Natural killer cell (primary cell): ENCODE measurements at regions not wholly inside any gene's neighbourhood (a gene's known extent, or its start where the extent isn't known, plus 50 kb on each side); places are given as distances from the start of the nearest gene placed in this dataset.
"Not testable (repeated sequence)": the region's sequence is repeated elsewhere in the genome, so short reads cannot be mapped to it uniquely, and the experiment has no call there.

Source experiments
- ATAC-seq, 3 donors: fragments of 150-1000 bp in 2 of 3; fragments of 200-7000 bp in 1 of 3; cut with Tn5 transposase; 1 replicate in 1 of 3; 2 replicates in 2 of 3; pipeline ENCODE4 v1.10.0; 2021; ENCODE audit warnings: mild to moderate bottlenecking in 2 of 3, moderate library complexity in 2 of 3
- DNase-seq, 2 donors: peaks; one replicate each; pipeline versions ENCODE4 v3.0.0 to v3.0.0-alpha.2; 2013 to 2021; ENCODE audit warnings: mixed read lengths in 1 of 2
- H3K27ac ChIP-seq: one replicate; pipeline ENCODE4 v1.5.1; 2013; ENCODE audit warnings: mild to moderate bottlenecking, low read length
- H3K27me3 ChIP-seq: one replicate; pipeline ENCODE4 v1.6.1; 2013; ENCODE audit warnings: low read length; ENCODE audit not compliant: control insufficient read depth, insufficient read depth
- H3K36me3 ChIP-seq: one replicate; pipeline ENCODE4 v1.6.1; 2013; ENCODE audit warnings: low read length; ENCODE audit not compliant: control insufficient read depth, insufficient read depth
- H3K4me1 ChIP-seq: one replicate; pipeline ENCODE4 v1.6.1; 2013; ENCODE audit warnings: low read length; ENCODE audit not compliant: control insufficient read depth, insufficient read depth
- H3K4me3 ChIP-seq: one replicate; pipeline ENCODE4 v1.5.1; 2013; ENCODE audit warnings: low read length
- H3K9me3 ChIP-seq: one replicate; pipeline ENCODE4 v1.6.1; 2013; ENCODE audit warnings: low read length; ENCODE audit not compliant: control insufficient read depth, insufficient read depth
- H3K27ac Mint-ChIP-seq, 2 donors: one replicate each; pipeline ENCODE4 v1.8.0; 2022; ENCODE audit warnings: mild to moderate bottlenecking in 2 of 2, mixed read lengths in 2 of 2, moderate library complexity in 1 of 2
- H3K27me3 Mint-ChIP-seq, 2 donors: one replicate each; pipeline ENCODE4 v1.8.0; 2022; ENCODE audit warnings: low read depth in 2 of 2, mixed read lengths in 2 of 2
- H3K36me3 Mint-ChIP-seq: one replicate; pipeline ENCODE4 v1.8.0; 2022; ENCODE audit warnings: mixed read lengths
- H3K4me1 Mint-ChIP-seq, 2 donors: one replicate each; pipeline ENCODE4 v1.8.0; 2022; ENCODE audit warnings: mixed read lengths in 2 of 2
- H3K4me3 Mint-ChIP-seq: one replicate; pipeline ENCODE4 v1.8.0; 2022; ENCODE audit warnings: mild to moderate bottlenecking, moderate library complexity, mixed read lengths
- H3K9me3 Mint-ChIP-seq, 2 donors: one replicate each; pipeline ENCODE4 v1.8.0; 2022; ENCODE audit warnings: mixed read lengths in 2 of 2
- WGBS: methylation state at CpG from one replicate; pipeline ENCODE4 v1.1.7; 2013; ENCODE audit warnings: missing lambda C conversion rate; ENCODE audit not compliant: insufficient coverage; 5-methylcytosine and 5-hydroxymethylcytosine counted together
- intact Hi-C: fragments of 100-400 bp; cut with micrococcal nuclease; formaldehyde crosslinking; loops from one replicate; pipeline ENCODE4 v1.14.2; 2022
- TF ChIP-seq, protein P1 (sequence below): fragments of 200-600 bp; IDR thresholded peaks from one replicate; pipeline ENCODE4 v1.8.0; 2022; ENCODE audit warnings: antibody characterized with exemption

DNA sequence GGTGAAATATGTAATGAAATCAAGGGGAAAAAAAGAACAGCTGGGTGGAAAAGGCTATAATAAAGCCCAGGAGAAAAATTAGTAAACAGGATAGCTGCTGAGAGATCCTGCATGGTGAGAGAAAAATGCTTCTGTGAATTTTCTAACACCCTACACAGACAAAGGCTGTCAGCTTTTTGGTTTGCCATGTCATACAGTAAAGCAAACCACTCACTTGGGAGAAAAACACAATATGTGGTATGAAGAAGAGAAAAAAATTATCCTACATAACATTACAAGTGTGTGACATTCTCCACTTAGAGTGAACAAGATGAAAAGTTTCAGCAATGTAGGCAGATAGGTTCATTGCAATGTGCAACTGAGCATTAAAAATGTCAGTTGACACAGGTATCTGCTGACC is 133.6 kb downstream of the PLPPR4 start:
- DNase-seq, result no peak
- Histone ChIP-seq H3K27me3 (no peaks in the 10 kb centered on the region), H3K9me3 (no peaks in the 10 kb centered on the region), H3K4me3 (no peak overlapping the region), H3K4me1 (no peaks in the 10 kb centered on the region), H3K36me3 (no peaks in the 10 kb centered on the region), H3K27ac (no peak overlapping the region)
- intact Hi-C loops, result no loop called here
- Mint-ChIP-seq H3K9me3 (peaks cover 6 to 8% of the 10 kb centered on the region in 2 donors), H3K27ac (no peak overlapping the region), H3K4me3 (no peak overlapping the region), H3K27me3 (no peaks in the 10 kb centered on the region), H3K4me1 (no peaks in the 10 kb centered on the region), H3K36me3 (no peaks in the 10 kb centered on the region)
- TF ChIP-seq, protein P1, sequence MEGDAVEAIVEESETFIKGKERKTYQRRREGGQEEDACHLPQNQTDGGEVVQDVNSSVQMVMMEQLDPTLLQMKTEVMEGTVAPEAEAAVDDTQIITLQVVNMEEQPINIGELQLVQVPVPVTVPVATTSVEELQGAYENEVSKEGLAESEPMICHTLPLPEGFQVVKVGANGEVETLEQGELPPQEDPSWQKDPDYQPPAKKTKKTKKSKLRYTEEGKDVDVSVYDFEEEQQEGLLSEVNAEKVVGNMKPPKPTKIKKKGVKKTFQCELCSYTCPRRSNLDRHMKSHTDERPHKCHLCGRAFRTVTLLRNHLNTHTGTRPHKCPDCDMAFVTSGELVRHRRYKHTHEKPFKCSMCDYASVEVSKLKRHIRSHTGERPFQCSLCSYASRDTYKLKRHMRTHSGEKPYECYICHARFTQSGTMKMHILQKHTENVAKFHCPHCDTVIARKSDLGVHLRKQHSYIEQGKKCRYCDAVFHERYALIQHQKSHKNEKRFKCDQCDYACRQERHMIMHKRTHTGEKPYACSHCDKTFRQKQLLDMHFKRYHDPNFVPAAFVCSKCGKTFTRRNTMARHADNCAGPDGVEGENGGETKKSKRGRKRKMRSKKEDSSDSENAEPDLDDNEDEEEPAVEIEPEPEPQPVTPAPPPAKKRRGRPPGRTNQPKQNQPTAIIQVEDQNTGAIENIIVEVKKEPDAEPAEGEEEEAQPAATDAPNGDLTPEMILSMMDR, result no peak
- ATAC-seq, result no peak

DNA sequence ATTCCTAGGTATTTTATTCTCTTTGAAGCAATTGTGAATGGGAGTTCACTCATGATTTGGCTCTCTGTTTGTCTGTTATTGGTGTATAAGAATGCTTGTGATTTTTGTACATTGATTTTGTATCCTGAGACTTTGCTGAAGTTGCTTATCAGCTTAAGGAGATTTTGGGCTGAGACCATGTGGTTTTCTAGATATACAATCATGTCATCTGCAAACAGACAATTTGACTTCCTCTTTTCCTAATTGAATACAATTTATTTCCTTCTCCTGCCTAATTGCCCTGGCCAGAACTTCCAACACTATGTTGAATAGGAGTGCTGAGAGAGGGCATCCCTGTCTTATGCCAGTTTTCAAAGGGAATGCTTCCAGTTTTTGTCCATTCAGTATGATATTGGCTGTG is 137.3 kb downstream of the PLPPR4 start:
- H3K27me3 ChIP-seq, H3K27ac ChIP-seq, H3K36me3 ChIP-seq, H3K4me1 ChIP-seq, intact Hi-C loops, H3K27me3 Mint-ChIP-seq, DNase-seq, H3K4me1 Mint-ChIP-seq, H3K4me3 ChIP-seq, H3K36me3 Mint-ChIP-seq, H3K27ac Mint-ChIP-seq, H3K4me3 Mint-ChIP-seq, H3K9me3 ChIP-seq, ATAC-seq: not testable (repeated sequence)
- peaks cover 5 to 10% of the 10 kb centered on the region in 2 donors for H3K9me3 Mint-ChIP-seq

- H3K36me3 Mint-ChIP-seq, H3K4me3 ChIP-seq, H3K9me3 Mint-ChIP-seq, H3K27ac ChIP-seq, H3K36me3 ChIP-seq, H3K4me1 Mint-ChIP-seq, DNase-seq, ATAC-seq, intact Hi-C loops, H3K9me3 ChIP-seq, H3K27me3 Mint-ChIP-seq, H3K4me1 ChIP-seq, H3K27ac Mint-ChIP-seq, H3K4me3 Mint-ChIP-seq, H3K27me3 ChIP-seq: not testable (repeated sequence)
- WGBS, result 80% methylated on average over 2 of the region's 7 CpGs
These were observed 140.1 kb downstream of the PLPPR4 start for GRCh38 chr1:99404399-99404798.

DNA sequence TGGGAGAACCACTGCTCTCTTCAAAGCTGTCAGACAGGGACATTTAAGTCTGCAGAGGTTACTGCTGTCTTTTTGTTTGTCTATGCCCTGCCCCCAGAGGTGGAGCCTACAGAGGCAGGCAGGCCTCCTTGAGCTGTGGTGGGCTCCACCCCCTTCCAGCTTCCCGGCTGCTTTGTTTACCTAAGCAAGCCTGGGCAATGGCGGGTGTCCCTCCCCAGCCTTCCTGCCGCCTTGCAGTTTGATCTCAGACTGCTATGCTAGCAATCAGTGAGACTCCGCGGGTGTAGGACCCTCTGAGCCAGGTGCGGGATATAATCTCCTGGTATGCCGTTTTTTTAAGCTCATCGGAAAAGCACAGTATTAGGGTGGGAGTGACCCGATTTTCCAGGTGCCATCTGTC is 141.0 kb downstream of the PLPPR4 start:
- H3K27ac ChIP-seq, H3K36me3 ChIP-seq, H3K27ac Mint-ChIP-seq, DNase-seq, H3K4me1 Mint-ChIP-seq, H3K27me3 Mint-ChIP-seq, ATAC-seq, H3K4me3 ChIP-seq, H3K9me3 Mint-ChIP-seq, H3K4me1 ChIP-seq, H3K9me3 ChIP-seq, H3K4me3 Mint-ChIP-seq, intact Hi-C loops, H3K36me3 Mint-ChIP-seq, H3K27me3 ChIP-seq: not testable (repeated sequence)
- 95% methylated on average over 9 of the region's 9 CpGs for WGBS

DNA sequence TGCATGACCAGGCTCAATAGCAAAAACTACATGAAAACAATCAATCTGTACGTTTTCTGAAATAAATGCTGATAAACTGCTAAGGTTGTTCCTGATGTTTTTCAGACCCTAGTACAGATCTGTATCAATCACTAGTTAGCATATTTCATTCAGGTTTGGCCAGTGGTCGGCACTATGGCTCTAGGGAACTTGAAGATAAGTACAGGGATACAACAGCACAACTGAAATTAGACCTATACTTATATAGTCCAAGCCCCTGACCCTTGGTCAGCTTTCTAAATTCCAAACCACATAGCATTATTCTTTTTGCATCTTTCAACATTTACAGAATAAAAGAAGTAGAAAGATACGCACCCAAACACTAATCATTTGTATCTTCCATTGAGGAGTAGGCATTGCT is 142.7 kb downstream of the PLPPR4 start:
- TF ChIP-seq, protein P1, result no peak
- H3K4me3 Mint-ChIP-seq, result no peak overlapping the region

More for the DNA sequence above, 142.7 kb downstream of the PLPPR4 start:
- H3K36me3 ChIP-seq, result no peaks in the 10 kb centered on the region
- Mint-ChIP-seq H3K9me3 (peaks cover 2 to 5% of the 10 kb centered on the region in 2 donors), H3K36me3 (no peaks in the 10 kb centered on the region), H3K4me1 (no peaks in the 10 kb centered on the region), H3K27ac (no peak overlapping the region), H3K27me3 (no peaks in the 10 kb centered on the region)
- no peak for ATAC-seq
- WGBS, result 64% methylated on average over 3 of the region's 3 CpGs
- no peaks in the 10 kb centered on the region for H3K4me1 ChIP-seq
- no peaks in the 10 kb centered on the region for H3K27me3 ChIP-seq
- no peak overlapping the region for H3K4me3 ChIP-seq
- intact Hi-C loops, result no loop called here
- no peak for DNase-seq
- no peaks in the 10 kb centered on the region for H3K9me3 ChIP-seq
- no peak overlapping the region for H3K27ac ChIP-seq
